Vagina (tissue), 2 donors: ENCODE measurements at regions not wholly inside any gene's neighbourhood (a gene's known extent, or its start where the extent isn't known, plus 50 kb on each side); places are given as distances from the start of the nearest gene placed in this dataset.

ENCODE experiments used
- POLR2AphosphoS5 ChIP-seq, 2 donors: sonication (generic); formaldehyde crosslinking; IDR thresholded peaks; one replicate each; pipeline ENCODE4 v1.9.0; 2017; ENCODE audit warnings: antibody characterized with exemption in 2 of 2, mild to moderate bottlenecking in 2 of 2, low read depth in 1 of 2; ENCODE audit not compliant: insufficient read depth in 1 of 2
- TF ChIP-seq, protein P1 (sequence below), 3 experiments: fragments of 450-650 bp in 2 of 3; fragments of 200-600 bp in 1 of 3; sonication (generic) in 1 of 3; IDR thresholded peaks; one replicate each; pipeline ENCODE4 v1.5.1; 2017 to 2019; ENCODE audit warnings: antibody characterized with exemption in 3 of 3, mild to moderate bottlenecking in 2 of 3, moderate library complexity in 2 of 3

GRCh38 chr18:38948436-38948835 is 1382.8 kb upstream of the CELF4 start:
- TF ChIP-seq, protein P1, sequence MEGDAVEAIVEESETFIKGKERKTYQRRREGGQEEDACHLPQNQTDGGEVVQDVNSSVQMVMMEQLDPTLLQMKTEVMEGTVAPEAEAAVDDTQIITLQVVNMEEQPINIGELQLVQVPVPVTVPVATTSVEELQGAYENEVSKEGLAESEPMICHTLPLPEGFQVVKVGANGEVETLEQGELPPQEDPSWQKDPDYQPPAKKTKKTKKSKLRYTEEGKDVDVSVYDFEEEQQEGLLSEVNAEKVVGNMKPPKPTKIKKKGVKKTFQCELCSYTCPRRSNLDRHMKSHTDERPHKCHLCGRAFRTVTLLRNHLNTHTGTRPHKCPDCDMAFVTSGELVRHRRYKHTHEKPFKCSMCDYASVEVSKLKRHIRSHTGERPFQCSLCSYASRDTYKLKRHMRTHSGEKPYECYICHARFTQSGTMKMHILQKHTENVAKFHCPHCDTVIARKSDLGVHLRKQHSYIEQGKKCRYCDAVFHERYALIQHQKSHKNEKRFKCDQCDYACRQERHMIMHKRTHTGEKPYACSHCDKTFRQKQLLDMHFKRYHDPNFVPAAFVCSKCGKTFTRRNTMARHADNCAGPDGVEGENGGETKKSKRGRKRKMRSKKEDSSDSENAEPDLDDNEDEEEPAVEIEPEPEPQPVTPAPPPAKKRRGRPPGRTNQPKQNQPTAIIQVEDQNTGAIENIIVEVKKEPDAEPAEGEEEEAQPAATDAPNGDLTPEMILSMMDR (IDR thresholded peaks at IDR 0.05), result no peak
- no peak for TF ChIP-seq POLR2AphosphoS5 (IDR thresholded peaks at IDR 0.05; ENCODE audit: insufficient read depth in 1 of 2, low read depth in 1 of 2)
